GM12872 (cell line): ENCODE measurements at regions not wholly inside any gene's neighbourhood (a gene's known extent, or its start where the extent isn't known, plus 50 kb on each side); places are given as distances from the start of the nearest gene placed in this dataset.

Source experiments
- TF ChIP-seq, protein P1 (sequence below): IDR thresholded peaks from 3 replicates; pipeline ENCODE4 v1.5.1; 2011; ENCODE audit warnings: low read depth, mild to moderate bottlenecking, low read length, moderate library complexity; ENCODE audit not compliant: insufficient read depth

DNA sequence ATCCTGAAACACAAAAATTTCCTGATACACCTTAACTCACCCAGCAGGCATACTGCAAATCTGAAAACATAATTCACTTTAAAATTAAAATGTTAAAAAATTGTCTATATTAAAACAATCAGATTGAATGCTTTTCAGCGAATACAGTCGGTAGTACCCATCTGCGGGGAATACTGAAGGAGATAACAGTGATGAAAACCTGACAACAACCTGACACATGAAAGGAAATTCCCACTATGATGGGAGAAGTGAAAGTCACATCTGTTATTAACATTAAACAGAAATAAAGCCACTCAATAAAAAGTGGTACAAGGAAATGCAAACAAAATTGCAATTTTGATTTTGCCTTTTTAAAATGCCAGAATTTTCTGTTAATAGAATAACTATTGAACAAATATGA, 448.0 kb upstream of the SEMA3A start:
- TF ChIP-seq, protein P1, sequence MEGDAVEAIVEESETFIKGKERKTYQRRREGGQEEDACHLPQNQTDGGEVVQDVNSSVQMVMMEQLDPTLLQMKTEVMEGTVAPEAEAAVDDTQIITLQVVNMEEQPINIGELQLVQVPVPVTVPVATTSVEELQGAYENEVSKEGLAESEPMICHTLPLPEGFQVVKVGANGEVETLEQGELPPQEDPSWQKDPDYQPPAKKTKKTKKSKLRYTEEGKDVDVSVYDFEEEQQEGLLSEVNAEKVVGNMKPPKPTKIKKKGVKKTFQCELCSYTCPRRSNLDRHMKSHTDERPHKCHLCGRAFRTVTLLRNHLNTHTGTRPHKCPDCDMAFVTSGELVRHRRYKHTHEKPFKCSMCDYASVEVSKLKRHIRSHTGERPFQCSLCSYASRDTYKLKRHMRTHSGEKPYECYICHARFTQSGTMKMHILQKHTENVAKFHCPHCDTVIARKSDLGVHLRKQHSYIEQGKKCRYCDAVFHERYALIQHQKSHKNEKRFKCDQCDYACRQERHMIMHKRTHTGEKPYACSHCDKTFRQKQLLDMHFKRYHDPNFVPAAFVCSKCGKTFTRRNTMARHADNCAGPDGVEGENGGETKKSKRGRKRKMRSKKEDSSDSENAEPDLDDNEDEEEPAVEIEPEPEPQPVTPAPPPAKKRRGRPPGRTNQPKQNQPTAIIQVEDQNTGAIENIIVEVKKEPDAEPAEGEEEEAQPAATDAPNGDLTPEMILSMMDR = no peak

DNA sequence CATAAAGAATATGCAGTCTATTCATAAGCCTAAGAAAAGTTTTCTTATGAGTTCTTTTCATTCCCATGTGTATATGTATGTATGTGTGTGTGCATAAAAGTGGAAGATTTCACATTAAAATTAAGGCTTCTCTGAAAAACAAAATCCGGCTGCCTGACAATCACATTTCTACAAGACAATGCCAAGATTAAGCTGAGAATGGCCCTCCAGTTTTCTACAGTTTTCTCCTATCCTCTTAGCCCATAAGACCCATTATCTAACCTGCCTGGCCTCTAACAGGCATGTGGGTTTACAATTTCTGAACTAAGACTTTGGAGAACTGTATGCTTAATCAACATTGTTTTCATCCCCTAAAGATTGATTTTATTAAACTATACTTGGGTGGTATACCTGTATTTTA, 446.0 kb upstream of the SEMA3A start:
- TF ChIP-seq, protein P1 = no peak

DNA sequence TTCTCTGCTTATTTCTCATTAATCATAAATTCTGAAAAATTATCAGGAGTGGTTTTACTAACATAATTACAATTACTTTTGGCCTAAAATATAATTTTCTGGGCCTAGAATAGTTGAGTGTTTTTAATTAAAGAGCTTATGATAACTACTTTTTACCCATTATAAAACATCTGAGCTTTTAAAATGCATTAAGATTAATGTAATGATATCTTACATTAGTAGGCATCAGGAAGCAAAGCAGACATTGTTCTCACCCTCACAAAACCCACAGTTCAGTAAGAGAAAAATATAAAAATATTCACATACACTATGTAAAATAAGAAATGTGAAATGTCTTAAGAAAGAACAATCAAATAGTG, 443.7 kb upstream of the SEMA3A start:
- TF ChIP-seq, protein P1 = no peak

DNA sequence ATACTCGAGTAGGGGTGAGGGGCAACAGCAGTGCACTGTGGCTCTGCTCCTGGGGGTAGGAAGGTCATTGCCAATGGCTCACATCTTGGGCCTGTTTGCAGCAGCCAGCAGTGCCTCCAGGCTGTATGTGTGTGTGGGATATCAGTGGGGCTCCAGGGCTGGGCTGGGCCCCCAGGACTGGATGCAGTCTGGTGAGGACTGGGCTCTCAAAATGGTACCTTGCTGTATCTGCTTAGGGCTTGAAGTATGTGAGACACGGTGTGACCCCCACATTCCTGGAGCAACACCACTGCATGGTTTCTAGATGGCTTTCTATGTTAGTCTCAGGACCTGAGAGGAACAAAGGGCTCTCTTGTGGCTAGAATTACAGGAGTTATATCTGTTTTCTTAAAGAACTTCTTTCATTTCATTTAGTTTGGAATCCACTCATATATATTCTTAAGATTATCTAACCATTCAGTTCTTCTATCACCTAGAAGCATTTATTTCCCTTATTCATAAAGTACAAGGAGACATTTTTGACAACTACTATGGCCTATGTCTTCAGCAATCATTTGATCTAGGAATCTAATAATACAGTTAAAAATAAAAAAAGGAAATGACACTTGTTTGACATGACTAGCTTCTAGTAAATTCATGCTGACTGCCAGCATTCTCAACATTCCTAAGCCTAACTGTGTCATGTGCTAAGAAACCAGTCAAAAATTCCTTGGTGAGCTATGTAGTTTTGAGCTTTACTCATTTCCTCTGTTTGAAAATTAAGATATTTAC, 443.2 kb upstream of the SEMA3A start:
- TF ChIP-seq, protein P1 = no peak

DNA sequence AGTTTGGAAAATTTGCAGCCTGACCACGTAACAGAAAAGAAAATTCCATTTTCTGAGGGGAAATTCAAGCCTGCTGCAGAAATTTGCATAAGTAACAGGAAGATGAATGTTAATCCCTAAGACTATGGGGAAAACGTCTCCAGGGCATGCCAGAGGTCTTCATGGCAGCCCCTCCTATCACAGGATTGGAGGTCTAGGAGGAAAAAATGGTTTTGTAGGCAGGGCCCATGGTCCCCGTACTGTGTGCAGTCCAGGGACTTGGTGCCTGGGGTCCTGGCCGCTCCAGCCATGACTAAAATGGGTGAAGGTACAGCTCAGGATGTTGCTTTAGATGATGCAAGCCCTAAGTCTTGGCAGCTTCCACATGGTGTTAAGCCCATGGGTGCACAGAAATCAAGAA, 437.3 kb upstream of the SEMA3A start:
- TF ChIP-seq, protein P1 = no peak

DNA sequence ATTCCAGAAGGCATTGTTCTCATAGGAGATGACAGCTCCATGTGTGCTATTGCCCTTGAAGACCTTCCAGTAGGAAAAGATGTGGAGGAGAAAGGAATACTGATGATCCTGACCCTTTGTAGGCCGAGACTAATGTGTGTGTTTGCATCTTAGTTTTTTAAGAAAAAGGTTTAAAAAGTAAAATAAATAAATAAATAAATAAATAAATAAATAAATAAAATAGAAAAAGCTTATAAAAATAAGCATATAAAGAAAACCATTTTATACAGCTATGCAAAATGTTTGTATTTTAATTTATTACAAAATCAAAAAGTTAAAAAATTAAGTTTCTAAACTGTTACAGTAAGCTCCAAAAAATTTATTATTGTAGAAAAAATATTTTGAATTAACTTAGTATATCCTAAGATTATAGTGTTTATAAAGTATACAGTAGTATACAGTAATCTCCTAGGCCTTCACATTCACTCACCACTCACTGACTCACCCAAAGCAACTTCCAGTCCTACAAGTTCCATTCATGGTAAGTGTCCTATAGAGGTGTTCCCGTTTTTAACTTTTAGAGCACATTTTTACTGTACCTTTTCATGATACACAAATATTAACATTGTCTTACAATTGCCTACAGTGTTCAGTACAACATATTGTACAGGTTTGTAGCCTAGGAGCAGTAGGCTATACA, 435.2 kb upstream of the SEMA3A start:
- TF ChIP-seq, protein P1 = no peak

DNA sequence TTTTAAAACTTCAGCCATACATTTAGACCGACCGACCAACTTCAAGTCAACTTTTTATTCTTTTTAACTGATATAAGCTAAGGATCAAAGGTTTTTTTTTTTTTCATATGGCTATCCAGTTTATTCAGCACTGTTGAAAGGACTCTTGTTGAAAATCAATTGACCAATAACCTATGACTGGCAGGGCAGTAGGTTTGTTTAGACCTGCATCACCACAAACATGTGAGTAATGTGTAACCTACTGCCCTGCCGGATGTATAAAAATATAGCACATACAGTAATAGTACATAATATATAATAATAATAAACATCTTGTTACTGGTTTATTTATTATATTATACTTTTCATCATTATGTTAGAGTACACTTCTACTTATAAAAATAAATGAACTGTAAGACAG, 434.6 kb upstream of the SEMA3A start:
- TF ChIP-seq, protein P1 = no peak
